CD4-positive, alpha-beta memory T cell (primary cell): ENCODE measurements at regions not wholly inside any gene's neighbourhood (a gene's known extent, or its start where the extent isn't known, plus 50 kb on each side); places are given as distances from the start of the nearest gene placed in this dataset.

ENCODE experiments used
- CTCF ChIA-PET: fragments of 350-600 bp; sonication (Branson Sonifier 250); formaldehyde crosslinking; loops from one replicate; lab custom pipeline; 2021; ENCODE audit warnings: inconsistent platforms; ENCODE audit not compliant: partially characterized antibody; lab: Charles Lee
- POLR2A ChIA-PET: fragments of 350-600 bp; sonication (Branson Sonifier 250); formaldehyde crosslinking; loops from one replicate; lab custom pipeline; 2021; ENCODE audit not compliant: partially characterized antibody; lab: Charles Lee
- DNase-seq, 5 donors: peaks; one replicate each; pipeline versions ENCODE4 v3.0.0 to v3.0.0-alpha.2; 2020 to 2022; ENCODE audit warnings: mixed read lengths in 1 of 5
- H3K27ac ChIP-seq: one replicate; pipeline ENCODE4 v1.7.0; 2013; ENCODE audit warnings: low read depth, low read length
- H3K27me3 ChIP-seq: 2 replicates; pipeline ENCODE4 v1.7.0; 2013; ENCODE audit warnings: mild to moderate bottlenecking, low read length, moderate library complexity; ENCODE audit not compliant: insufficient read depth
- H3K36me3 ChIP-seq: 2 replicates; pipeline ENCODE4 v1.7.0; 2013; ENCODE audit warnings: mild to moderate bottlenecking, low read length, moderate library complexity; ENCODE audit not compliant: insufficient read depth
- H3K4me1 ChIP-seq: 2 replicates; pipeline ENCODE4 v1.7.0; 2013; ENCODE audit warnings: mild to moderate bottlenecking, low read length, moderate library complexity; ENCODE audit not compliant: insufficient read depth
- H3K4me3 ChIP-seq, 2 donors: one replicate each; pipeline ENCODE4 v1.7.0; 2013; ENCODE audit warnings: low read length in 2 of 2, mild to moderate bottlenecking in 1 of 2
- H3K9me3 ChIP-seq, 2 donors: one replicate each; pipeline ENCODE4 v1.7.0; 2013; ENCODE audit warnings: low read length in 2 of 2, control low read depth in 1 of 2; ENCODE audit not compliant: control insufficient read depth in 1 of 2
- H3K27ac Mint-ChIP-seq, 7 donors: one replicate each; pipeline ENCODE4 v1.8.0; 2020 to 2021; ENCODE audit warnings: mixed read lengths in 7 of 7, mild to moderate bottlenecking in 6 of 7, inconsistent platforms in 3 of 7, moderate library complexity in 3 of 7
- H3K27me3 Mint-ChIP-seq, 2 donors: one replicate each; pipeline ENCODE4 v1.8.0; 2020 to 2021; ENCODE audit warnings: mixed read lengths in 2 of 2
- H3K36me3 Mint-ChIP-seq, 2 donors: one replicate each; pipeline ENCODE4 v1.8.0; 2020 to 2021; ENCODE audit warnings: mixed read lengths in 2 of 2, inconsistent platforms in 1 of 2, mild to moderate bottlenecking in 1 of 2
- H3K4me1 Mint-ChIP-seq, 4 donors: one replicate each; pipeline ENCODE4 v1.8.0; 2020 to 2021; ENCODE audit warnings: mixed read lengths in 4 of 4, mild to moderate bottlenecking in 1 of 4
- H3K4me3 Mint-ChIP-seq, 8 donors: one replicate each; pipeline ENCODE4 v1.8.0; 2020 to 2021; ENCODE audit warnings: mixed read lengths in 8 of 8, mild to moderate bottlenecking in 7 of 8, moderate library complexity in 6 of 8, inconsistent platforms in 3 of 8
- H3K9me3 Mint-ChIP-seq, 8 donors: one replicate each; pipeline ENCODE4 v1.8.0; 2020 to 2021; ENCODE audit warnings: mixed read lengths in 8 of 8, mild to moderate bottlenecking in 5 of 8, inconsistent platforms in 3 of 8, moderate library complexity in 1 of 8
- intact Hi-C: fragments of 100-400 bp; cut with micrococcal nuclease; formaldehyde crosslinking; loops from one replicate; pipeline ENCODE4 v1.15.1; 2023

GRCh38 chr6:113539202-113539601 lies 317.9 kb upstream of the MARCKS start:
- H3K9me3 Mint-ChIP-seq: peaks cover 0 to 4% (median 0%) of the 10 kb centered on the region in 8 donors
- Histone ChIP-seq H3K4me1 (no peaks in the 10 kb centered on the region), H3K27ac (no peak overlapping the region), H3K9me3 (no peaks in the 10 kb centered on the region), H3K27me3 (no peaks in the 10 kb centered on the region), H3K4me3 (no peak overlapping the region), H3K36me3 (no peaks in the 10 kb centered on the region)
- H3K4me1 Mint-ChIP-seq: no peaks in the 10 kb centered on the region
- ChIA-PET CTCF (no interaction called here), POLR2A (no interaction called here)
- intact Hi-C loops: no loop called here
- H3K36me3 Mint-ChIP-seq: no peaks in the 10 kb centered on the region
- H3K27me3 Mint-ChIP-seq: no peaks in the 10 kb centered on the region
- no peak for DNase-seq
- no peak overlapping the region for H3K27ac Mint-ChIP-seq
- H3K4me3 Mint-ChIP-seq: no peak overlapping the region

GRCh38 chr6:113539623-113540022 lies 317.5 kb upstream of the MARCKS start:
- H3K4me1 Mint-ChIP-seq: no peaks in the 10 kb centered on the region
- Histone ChIP-seq H3K27ac (no peak overlapping the region), H3K9me3 (no peaks in the 10 kb centered on the region), H3K4me3 (no peak overlapping the region), H3K36me3 (no peaks in the 10 kb centered on the region), H3K4me1 (no peaks in the 10 kb centered on the region), H3K27me3 (no peaks in the 10 kb centered on the region)
- ChIA-PET CTCF (no interaction called here), POLR2A (no interaction called here)
- H3K27ac Mint-ChIP-seq: no peak overlapping the region
- intact Hi-C loops: no loop called here
- H3K27me3 Mint-ChIP-seq: no peaks in the 10 kb centered on the region
- no peaks in the 10 kb centered on the region for H3K36me3 Mint-ChIP-seq
- peaks cover 0 to 4% (median 0%) of the 10 kb centered on the region in 8 donors for H3K9me3 Mint-ChIP-seq
- DNase-seq: no peak
- no peak overlapping the region for H3K4me3 Mint-ChIP-seq

GRCh38 chr6:113540466-113540865 lies 316.7 kb upstream of the MARCKS start:
- H3K4me3 ChIP-seq: no peak overlapping the region
- intact Hi-C loops: no loop called here
- no peaks in the 10 kb centered on the region for H3K4me1 Mint-ChIP-seq
- H3K27me3 ChIP-seq: no peaks in the 10 kb centered on the region
- H3K9me3 ChIP-seq: no peaks in the 10 kb centered on the region
- ChIA-PET CTCF (no interaction called here), POLR2A (no interaction called here)
- peaks cover 0 to 6% (median 2%) of the 10 kb centered on the region in 8 donors for H3K9me3 Mint-ChIP-seq
- DNase-seq: no peak
- H3K27ac Mint-ChIP-seq: no peak overlapping the region
- no peaks in the 10 kb centered on the region for H3K36me3 Mint-ChIP-seq
- H3K4me3 Mint-ChIP-seq: no peak overlapping the region
- no peak overlapping the region for H3K27ac ChIP-seq
- no peaks in the 10 kb centered on the region for H3K27me3 Mint-ChIP-seq
- H3K4me1 ChIP-seq: no peaks in the 10 kb centered on the region
- H3K36me3 ChIP-seq: no peaks in the 10 kb centered on the region

GRCh38 chr6:113551168-113551567 lies 306.0 kb upstream of the MARCKS start:
- Histone ChIP-seq H3K4me1 (no peaks in the 10 kb centered on the region), H3K9me3 (no peaks in the 10 kb centered on the region), H3K4me3 (no peak overlapping the region), H3K27ac (no peak overlapping the region), H3K27me3 (no peaks in the 10 kb centered on the region), H3K36me3 (no peaks in the 10 kb centered on the region)
- H3K4me3 Mint-ChIP-seq: no peak overlapping the region
- peaks cover 0 to 9% (median 7%) of the 10 kb centered on the region in 8 donors for H3K9me3 Mint-ChIP-seq
- no peak for DNase-seq
- H3K4me1 Mint-ChIP-seq: no peaks in the 10 kb centered on the region
- intact Hi-C loops: no loop called here
- H3K27ac Mint-ChIP-seq: no peak overlapping the region
- ChIA-PET CTCF (no interaction called here), POLR2A (no interaction called here)
- H3K36me3 Mint-ChIP-seq: no peaks in the 10 kb centered on the region
- H3K27me3 Mint-ChIP-seq: peaks cover 0 to 3% of the 10 kb centered on the region in 2 donors

- Mint-ChIP-seq H3K27ac (no peak overlapping the region), H3K9me3 (peaks cover 0 to 8% (median 0%) of the 10 kb centered on the region in 8 donors), H3K27me3 (no peaks in the 10 kb centered on the region), H3K4me3 (no peak overlapping the region), H3K4me1 (no peaks in the 10 kb centered on the region), H3K36me3 (no peaks in the 10 kb centered on the region)
- ChIA-PET CTCF (no interaction called here), POLR2A (no interaction called here)
- H3K4me1 ChIP-seq: no peaks in the 10 kb centered on the region
- no peaks in the 10 kb centered on the region for H3K36me3 ChIP-seq
- intact Hi-C loops: no loop called here
- H3K4me3 ChIP-seq: no peak overlapping the region
- no peaks in the 10 kb centered on the region for H3K27me3 ChIP-seq
- no peaks in the 10 kb centered on the region for H3K9me3 ChIP-seq
- DNase-seq: no peak
- H3K27ac ChIP-seq: no peak overlapping the region
Measured at GRCh38 chr6:113556775-113557174, 300.4 kb upstream of the MARCKS start.

GRCh38 chr6:113558431-113558830 lies 298.7 kb upstream of the MARCKS start:
- H3K9me3 Mint-ChIP-seq: peaks cover 0 to 3% (median 0%) of the 10 kb centered on the region in 8 donors
- POLR2A ChIA-PET: no interaction called here
- no peaks in the 10 kb centered on the region for H3K4me1 ChIP-seq
- no peak overlapping the region for H3K27ac ChIP-seq
- H3K36me3 Mint-ChIP-seq: no peaks in the 10 kb centered on the region
- no peak overlapping the region for H3K4me3 Mint-ChIP-seq
- H3K27me3 Mint-ChIP-seq: no peaks in the 10 kb centered on the region
- no peak overlapping the region for H3K4me3 ChIP-seq
- no peak for DNase-seq
- CTCF ChIA-PET: no interaction called here
- H3K27ac Mint-ChIP-seq: no peak overlapping the region
- no peaks in the 10 kb centered on the region for H3K27me3 ChIP-seq
- no peaks in the 10 kb centered on the region for H3K4me1 Mint-ChIP-seq
- H3K36me3 ChIP-seq: no peaks in the 10 kb centered on the region
- no peaks in the 10 kb centered on the region for H3K9me3 ChIP-seq
- intact Hi-C loops: no loop called here

- Mint-ChIP-seq H3K9me3 (peaks cover 0 to 3% (median 0%) of the 10 kb centered on the region in 8 donors), H3K4me3 (no peak overlapping the region)
- CTCF ChIA-PET: no interaction called here
Measured at GRCh38 chr6:113558966-113559365, 298.2 kb upstream of the MARCKS start.

GRCh38 chr6:113560376-113560775 lies 296.8 kb upstream of the MARCKS start:
- Mint-ChIP-seq H3K4me3 (no peak overlapping the region), H3K4me1 (no peaks in the 10 kb centered on the region), H3K27ac (no peak overlapping the region), H3K9me3 (peaks cover 0 to 3% (median 0%) of the 10 kb centered on the region in 8 donors), H3K27me3 (no peaks in the 10 kb centered on the region), H3K36me3 (no peaks in the 10 kb centered on the region)
- Histone ChIP-seq H3K4me1 (no peaks in the 10 kb centered on the region), H3K9me3 (no peaks in the 10 kb centered on the region), H3K4me3 (no peak overlapping the region), H3K36me3 (no peaks in the 10 kb centered on the region), H3K27ac (no peak overlapping the region), H3K27me3 (no peaks in the 10 kb centered on the region)
- DNase-seq: no peak
- ChIA-PET CTCF (no interaction called here), POLR2A (no interaction called here)
- intact Hi-C loops: no loop called here

More at GRCh38 chr6:113558966-113559365, 298.2 kb upstream of the MARCKS start:
- Histone ChIP-seq H3K27ac (no peak overlapping the region), H3K4me3 (no peak overlapping the region), H3K9me3 (no peaks in the 10 kb centered on the region), H3K27me3 (no peaks in the 10 kb centered on the region), H3K4me1 (no peaks in the 10 kb centered on the region), H3K36me3 (no peaks in the 10 kb centered on the region)
- Mint-ChIP-seq H3K27ac (no peak overlapping the region), H3K36me3 (no peaks in the 10 kb centered on the region), H3K4me1 (no peaks in the 10 kb centered on the region), H3K27me3 (no peaks in the 10 kb centered on the region)
- intact Hi-C loops: no loop called here
- no peak for DNase-seq
- POLR2A ChIA-PET: no interaction called here
